Pancreas (tissue), 10 donors: ENCODE measurements at regions not wholly inside any gene's neighbourhood (a gene's known extent, or its start where the extent isn't known, plus 50 kb on each side); places are given as distances from the start of the nearest gene placed in this dataset.

ENCODE experiments used
- ATAC-seq, 4 donors: fragments of 200-7000 bp; cut with Tn5 transposase; one replicate each; pipeline versions ENCODE4 v1.8.0 to v1.9.1; 2020; ENCODE audit warnings: mild to moderate bottlenecking in 4 of 4, moderate library complexity in 4 of 4
- DNase-seq, 6 donors: peaks; one replicate each; pipeline ENCODE4 v3.0.0-alpha.2; 2020
- FAIRE-seq: peaks from 2 replicates; lab custom pipeline; 2012; peaks lifted over from hg19 to GRCh38; lab: Jason Lieb, UNC
- H3K27ac ChIP-seq, 4 donors: fragments of 200-600 bp; sonication (generic); 1 replicate in 3 of 4; 2 replicates in 1 of 4; pipeline versions ENCODE4 v1.5.0 to v1.8.0; 2020
- H3K27me3 ChIP-seq, 4 donors: fragments of 200-600 bp; one replicate each; pipeline ENCODE4 v1.8.0; 2021
- H3K36me3 ChIP-seq, 3 donors: fragments of 200-600 bp; sonication (generic) in 1 of 3; one replicate each; pipeline versions ENCODE4 v1.5.0 to v1.8.0; 2020 to 2021
- H3K4me1 ChIP-seq, 3 donors: fragments of 200-600 bp; one replicate each; pipeline ENCODE4 v1.8.0; 2021
- H3K4me3 ChIP-seq, 4 donors: fragments of 200-600 bp; sonication (generic) in 2 of 4; one replicate each; pipeline versions ENCODE4 v1.5.0 to v1.8.0; 2020 to 2021
- H3K9me3 ChIP-seq, 4 donors: fragments of 200-600 bp; one replicate each; pipeline ENCODE4 v1.8.0; 2021
- CTCF ChIP-seq, 4 donors: fragments of 200-600 bp; sonication (generic) in 3 of 4; IDR thresholded peaks; one replicate each; pipeline versions ENCODE4 v1.5.0 to v1.8.0; 2021; ENCODE audit warnings: antibody characterized with exemption in 4 of 4
- WGBS, 2 donors: extraction: QIAGEN DNeasy Blood & Tissue Kit; methylation state at CpG; one replicate each; pipeline ENCODE4 v1.1.7; 2013; 5-methylcytosine and 5-hydroxymethylcytosine counted together
- intact Hi-C, 3 donors: fragments of 100-400 bp; cut with DNase I; formaldehyde crosslinking; loops; one replicate each; pipeline versions ENCODE4 v1.11.1 to v1.14.2; 2022
- donor health status: healthy with polysubstance abuse.
- donor health status: DM: no; HTN: no; CAD: no; lungs with moderate emphysema.
- donor health status: DM: no; HTN: no; CAD: no.
- donor health status: control.
- donor health status: control.
- donor health status: Bipolar disorder and iron deficiency.
- donor health status: DM: yes; HTN: yes; CAD: no.
- donor health status: DM: no; HTN: no; CAD: no.
- donor health status: DM: no; HTN: no; CAD: no.
- donor health status: DM: yes; HTN: yes; CAD: no.

GRCh38 chr12:34333337-34333736 lies 311.0 kb downstream of the ALG10 start:
- H3K4me1 ChIP-seq: no peaks in the 10 kb centered on the region
- H3K36me3 ChIP-seq: no peaks in the 10 kb centered on the region
- TF ChIP-seq CTCF (IDR thresholded peaks at IDR 0.05): no peak
- 56 to 60% methylated on average over 23 to 24 of the region's 24 CpGs for WGBS, 2 donors
- DNase-seq (no peak), ATAC-seq (no peak), FAIRE-seq (no peak)
- no peak overlapping the region for H3K4me3 ChIP-seq
- no peak overlapping the region for H3K27ac ChIP-seq
- intact Hi-C loops: no loop called here
- H3K27me3 ChIP-seq: no peaks in the 10 kb centered on the region
- H3K9me3 ChIP-seq: no peaks in the 10 kb centered on the region

DNA sequence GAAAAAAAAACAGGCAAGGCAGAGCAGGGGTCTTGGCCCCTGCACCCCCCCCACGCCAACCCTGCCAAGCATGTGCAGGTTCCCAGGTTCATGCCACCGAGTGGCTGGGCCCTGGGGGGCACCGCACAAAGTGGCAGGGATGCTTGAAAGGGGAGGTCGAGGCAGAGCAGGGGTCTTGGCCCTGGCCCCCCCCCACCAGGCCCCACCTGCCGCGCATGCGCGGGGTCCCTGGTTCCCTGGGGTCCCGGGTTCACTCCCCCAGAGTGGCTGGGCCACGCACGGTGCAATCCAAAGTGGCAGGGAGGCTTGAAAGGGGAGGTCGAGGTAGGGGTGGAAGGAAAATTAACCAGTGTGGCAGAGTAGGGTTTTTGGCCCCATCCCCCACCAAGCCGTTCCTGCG lies 312.2 kb downstream of the ALG10 start:
- H3K27ac ChIP-seq: no peak overlapping the region
- FAIRE-seq (no peak), ATAC-seq (no peak), DNase-seq (no peak)
- 54 to 67% methylated on average over 14 of the region's 14 CpGs for WGBS, 2 donors
- TF ChIP-seq CTCF (IDR thresholded peaks at IDR 0.05): no peak
- no peak overlapping the region for H3K4me3 ChIP-seq
- no peaks in the 10 kb centered on the region for H3K9me3 ChIP-seq
- H3K4me1 ChIP-seq: no peaks in the 10 kb centered on the region
- H3K36me3 ChIP-seq: no peaks in the 10 kb centered on the region
- intact Hi-C loops: no loop called here
- H3K27me3 ChIP-seq: no peaks in the 10 kb centered on the region

DNA sequence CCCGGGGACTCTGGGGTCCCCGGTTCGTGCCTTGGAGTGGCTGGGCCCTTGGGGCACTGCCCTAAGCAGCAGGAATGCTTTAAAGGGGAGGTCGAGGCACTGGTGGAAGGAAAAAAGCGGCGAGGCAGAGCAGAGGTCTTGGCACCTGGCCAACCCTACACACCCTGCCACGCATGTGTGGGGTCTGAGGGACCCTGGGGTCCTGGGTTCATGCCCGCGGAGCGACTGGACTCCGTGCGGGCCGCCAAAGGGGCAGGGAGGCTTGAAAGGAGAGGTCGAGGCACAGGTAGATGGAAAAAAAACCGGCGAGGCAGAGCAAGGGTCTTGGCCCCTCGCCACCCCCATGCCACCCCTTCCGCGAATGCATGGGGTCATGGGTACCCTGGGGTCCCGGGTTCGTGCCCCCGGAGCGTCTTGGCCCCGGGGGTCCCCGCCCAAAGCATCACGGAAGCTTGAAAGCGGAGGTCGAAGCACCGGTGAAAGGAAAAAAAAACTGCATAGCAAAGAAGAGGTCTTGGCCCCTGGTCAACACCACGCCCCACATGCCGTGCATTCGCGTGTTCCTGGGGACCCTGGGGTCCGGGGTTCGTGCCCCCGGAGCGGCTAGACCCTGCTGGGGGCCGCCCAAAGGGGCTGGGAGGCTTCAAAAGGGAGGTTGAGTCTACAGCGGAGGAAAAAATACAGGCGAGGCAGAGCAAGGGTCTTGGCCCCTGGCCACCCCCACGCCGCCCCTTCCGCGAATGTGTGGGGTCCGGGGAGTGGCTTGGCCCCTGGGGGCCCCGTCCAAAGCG lies 312.9 kb downstream of the ALG10 start:
- H3K9me3 ChIP-seq: no peaks in the 10 kb centered on the region
- intact Hi-C loops: no loop called here
- H3K36me3 ChIP-seq: no peaks in the 10 kb centered on the region
- H3K4me1 ChIP-seq: no peaks in the 10 kb centered on the region
- no peak overlapping the region for H3K4me3 ChIP-seq
- no peak for DNase-seq
- no peaks in the 10 kb centered on the region for H3K27me3 ChIP-seq
- no peak for FAIRE-seq
- H3K27ac ChIP-seq: no peak overlapping the region
- TF ChIP-seq CTCF (IDR thresholded peaks at IDR 0.05): no peak
- WGBS, 2 donors: 30 to 39% methylated on average over 47 of the region's 47 CpGs
- ATAC-seq: no peak

DNA sequence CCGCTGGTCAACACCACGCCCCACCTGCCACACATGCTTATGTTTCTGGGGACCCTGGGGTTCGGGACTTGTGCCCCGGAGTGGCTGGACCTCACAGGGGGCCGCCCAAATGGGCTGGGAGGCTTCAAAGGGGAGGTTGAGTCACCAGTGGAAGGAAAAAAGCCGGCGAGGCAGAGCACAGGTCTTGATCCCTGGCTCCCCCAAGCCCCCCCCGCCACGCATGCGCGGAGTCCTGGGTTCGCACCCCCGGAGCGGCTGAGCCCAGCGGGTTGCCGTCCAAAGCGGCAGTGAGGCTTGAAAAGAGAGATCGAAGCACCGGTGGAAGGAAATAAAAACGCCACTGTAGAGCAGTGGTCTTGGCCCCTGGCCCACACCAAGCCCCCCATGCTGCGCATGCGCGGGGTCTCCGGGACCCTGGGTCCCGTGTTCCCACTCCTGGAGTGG lies 313.5 kb downstream of the ALG10 start:
- no peaks in the 10 kb centered on the region for H3K9me3 ChIP-seq
- no peak for ATAC-seq
- FAIRE-seq: no peak
- intact Hi-C loops: no loop called here
- no peaks in the 10 kb centered on the region for H3K4me1 ChIP-seq
- H3K27me3 ChIP-seq: no peaks in the 10 kb centered on the region
- H3K4me3 ChIP-seq: no peak overlapping the region
- no peak for DNase-seq
- WGBS, 2 donors: 35 to 50% methylated on average over 25 of the region's 25 CpGs
- no peak for TF ChIP-seq CTCF (IDR thresholded peaks at IDR 0.05)
- H3K27ac ChIP-seq: no peak overlapping the region
- no peaks in the 10 kb centered on the region for H3K36me3 ChIP-seq
